ENCODE measurements at regions not wholly inside any gene's neighbourhood (a gene's known extent, or its start where the extent isn't known, plus 50 kb on each side); places are given as distances from the start of the nearest gene placed in this dataset.

DNA sequence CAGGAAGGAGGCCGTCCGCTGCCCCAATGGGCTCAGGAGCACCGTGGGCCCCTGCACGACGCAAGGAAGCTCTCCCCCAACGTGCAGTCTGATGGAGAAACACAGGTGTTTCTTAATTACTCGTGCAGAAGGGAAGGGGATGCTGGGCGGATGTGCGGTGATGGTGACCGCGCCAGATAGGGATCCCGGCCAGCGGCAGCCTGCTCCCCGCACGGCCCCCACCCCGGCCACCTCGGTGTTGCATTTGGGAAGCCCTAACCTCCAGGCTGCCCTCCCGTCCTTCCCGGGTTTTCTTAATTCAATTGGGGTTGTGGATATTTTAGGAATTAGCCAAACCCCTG lies 254.4 kb downstream of the ZNF536 start:
- TF ChIP-seq GATA3 (IDR thresholded peaks at IDR 0.05; ENCODE audit: low read depth, low read length) (no peak), GATA2 (IDR thresholded peaks at IDR 0.05; ENCODE audit: low read depth, low read length) (no peak)

GRCh38 chr19:30625947-30626625 lies 253.9 kb downstream of the ZNF536 start:
- TF ChIP-seq GATA2 (IDR thresholded peaks at IDR 0.05; ENCODE audit: low read depth, low read length) = no peak
- no peak for TF ChIP-seq GATA3 (IDR thresholded peaks at IDR 0.05; ENCODE audit: low read depth, low read length)

DNA sequence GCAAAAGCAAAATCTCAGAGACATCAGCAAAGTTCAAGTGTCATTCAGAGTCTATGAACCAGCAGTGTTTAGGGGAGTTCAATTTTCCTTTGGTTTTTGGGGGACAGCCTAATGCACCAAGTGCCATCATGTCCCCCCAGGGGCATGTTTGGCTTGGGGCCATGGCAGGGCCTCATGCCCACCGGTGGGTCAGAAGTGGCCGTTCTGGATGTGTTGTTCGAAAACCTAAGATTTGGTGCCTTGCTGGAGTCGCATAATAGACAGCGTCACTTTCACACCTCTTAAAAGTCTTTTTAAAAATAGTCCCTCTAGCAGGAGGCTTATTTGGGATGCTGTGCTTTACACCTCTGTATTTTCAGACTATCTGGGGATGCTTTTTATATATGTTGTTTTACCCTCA lies 250.1 kb downstream of the ZNF536 start:
- no peak for TF ChIP-seq GATA2 (IDR thresholded peaks at IDR 0.05; ENCODE audit: low read depth, low read length)
- no peak for TF ChIP-seq GATA3 (IDR thresholded peaks at IDR 0.05; ENCODE audit: low read depth, low read length)

- no peak for TF ChIP-seq GATA3 (IDR thresholded peaks at IDR 0.05; ENCODE audit: low read depth, low read length)
- no peak for TF ChIP-seq GATA2 (IDR thresholded peaks at IDR 0.05; ENCODE audit: low read depth, low read length)
Observed at GRCh38 chr19:30621326-30621920, 249.2 kb downstream of the ZNF536 start.

GRCh38 chr19:30620354-30620753 lies 248.2 kb downstream of the ZNF536 start:
- no peak for TF ChIP-seq GATA3 (IDR thresholded peaks at IDR 0.05; ENCODE audit: low read depth, low read length)
- no peak for TF ChIP-seq GATA2 (IDR thresholded peaks at IDR 0.05; ENCODE audit: low read depth, low read length)

DNA sequence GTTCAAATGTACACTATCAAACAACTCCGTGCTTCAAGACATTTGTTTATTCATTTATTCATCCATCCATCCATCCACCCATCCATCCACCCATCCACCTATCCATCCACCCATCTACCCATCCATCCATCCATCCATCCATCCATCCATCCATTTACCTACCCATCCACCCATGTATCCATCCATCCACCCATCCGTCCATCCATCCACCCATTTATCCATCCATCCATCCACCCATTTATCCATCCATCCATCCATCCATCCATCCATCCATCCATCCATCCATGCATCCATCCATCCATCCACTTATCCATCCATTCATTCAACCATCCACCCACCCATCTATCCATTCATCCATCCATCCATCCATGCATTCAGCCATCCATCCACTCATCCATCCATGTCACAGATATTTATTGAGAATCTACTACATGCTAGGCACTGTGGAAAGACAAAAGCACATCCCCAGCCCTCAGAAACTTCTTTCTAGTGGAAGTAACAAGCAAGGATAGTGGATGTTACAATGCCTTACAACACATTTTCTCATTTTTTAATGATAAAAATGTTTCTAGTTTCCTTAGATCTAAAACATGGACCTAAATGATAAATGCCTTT lies 237.6 kb downstream of the ZNF536 start:
- no peak for TF ChIP-seq GATA3 (IDR thresholded peaks at IDR 0.05; ENCODE audit: low read depth, low read length)
- no peak for TF ChIP-seq GATA2 (IDR thresholded peaks at IDR 0.05; ENCODE audit: low read depth, low read length)

DNA sequence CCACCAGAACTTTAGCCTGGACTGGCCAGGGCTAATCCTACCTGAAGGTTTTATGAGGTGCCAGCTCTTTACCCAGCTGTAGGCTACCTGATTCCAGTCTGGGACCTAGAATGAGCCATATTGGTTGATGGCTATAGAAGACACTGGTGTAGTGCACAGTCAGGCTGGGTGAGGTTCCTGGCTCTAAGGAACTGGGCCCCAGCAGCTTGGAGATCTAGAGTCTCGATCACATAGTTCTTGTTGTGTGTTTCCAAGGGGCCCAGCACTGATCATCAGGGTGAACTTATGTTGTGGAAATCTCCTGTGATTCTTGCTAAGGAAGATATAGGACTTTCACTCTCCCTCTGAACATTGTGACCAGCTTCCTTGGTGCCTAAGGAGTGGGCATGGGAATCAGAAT lies 236.3 kb downstream of the ZNF536 start:
- TF ChIP-seq GATA3 (IDR thresholded peaks at IDR 0.05; ENCODE audit: low read depth, low read length) = no peak
- TF ChIP-seq GATA2 (IDR thresholded peaks at IDR 0.05; ENCODE audit: low read depth, low read length) = no peak
